GM12875 (cell line): ENCODE measurements at regions not wholly inside any gene's neighbourhood (a gene's known extent, or its start where the extent isn't known, plus 50 kb on each side); places are given as distances from the start of the nearest gene placed in this dataset.
"Not testable (repeated sequence)": the region's sequence is repeated elsewhere in the genome, so short reads cannot be mapped to it uniquely, and the experiment has no call there.

ENCODE experiments used
- H3K4me3 ChIP-seq: one replicate; pipeline ENCODE4 v1.5.1; 2011; ENCODE audit warnings: low read depth, low read length, control low read depth
- CTCF ChIP-seq: IDR thresholded peaks from 2 replicates; pipeline ENCODE4 v1.5.1; 2011; ENCODE audit warnings: low read depth, mild to moderate bottlenecking, control low read depth, inconsistent platforms, low read length, moderate library complexity, borderline replicate concordance; ENCODE audit not compliant: insufficient read depth

DNA sequence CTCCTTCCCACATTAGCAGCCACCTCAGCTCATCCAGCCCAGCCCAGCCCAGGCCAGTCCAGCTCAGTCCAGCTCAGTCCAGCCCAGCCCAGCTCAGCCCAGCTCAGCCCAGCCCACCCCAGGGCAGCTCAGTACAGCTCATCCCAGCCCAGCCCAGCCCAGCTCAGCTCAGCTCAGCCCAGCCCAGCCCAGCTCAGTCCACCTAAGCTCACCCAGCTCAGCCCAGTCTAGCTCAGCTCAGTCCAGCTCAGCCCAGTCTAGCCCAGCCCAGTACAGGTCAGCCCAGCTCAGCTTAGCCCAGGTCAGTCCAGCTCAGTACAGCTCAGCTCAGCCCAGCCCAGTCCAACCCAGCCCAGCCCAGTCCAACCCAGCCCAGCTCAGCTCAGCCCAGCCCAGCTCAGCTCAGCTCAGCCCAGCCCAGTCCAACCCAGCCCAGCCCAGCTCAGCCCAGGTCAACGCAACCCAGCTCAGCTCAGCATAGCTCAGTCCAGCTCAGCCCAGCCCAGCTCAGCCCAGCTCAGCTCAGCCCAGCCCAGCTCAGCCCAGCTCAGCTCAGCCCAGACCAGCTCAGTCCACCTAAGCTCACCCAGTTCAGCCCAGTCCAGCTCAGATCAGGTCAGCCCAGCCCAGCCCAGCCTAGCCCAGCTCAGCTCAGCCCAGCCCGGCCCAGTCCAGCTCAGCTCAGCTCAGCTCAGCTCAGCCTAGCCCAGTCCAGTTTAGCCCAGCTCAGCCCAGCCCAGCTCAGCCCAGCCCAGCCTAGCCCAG lies 63.0 kb downstream of the TMEM121 start:
- no peak overlapping the region for H3K4me3 ChIP-seq
- no peak for TF ChIP-seq CTCF

GRCh38 chr14:105589926-105590185 lies 63.5 kb downstream of the TMEM121 start:
- not testable (repeated sequence) for H3K4me3 ChIP-seq

- no peak for TF ChIP-seq CTCF
Observed at GRCh38 chr14:105591052-105591451, 64.7 kb downstream of the TMEM121 start.

GRCh38 chr14:105591792-105592341 lies 65.5 kb downstream of the TMEM121 start:
- not testable (repeated sequence) for H3K4me3 ChIP-seq

More at GRCh38 chr14:105591052-105591451, 64.7 kb downstream of the TMEM121 start:
- H3K4me3 ChIP-seq, result no peak overlapping the region

- not testable (repeated sequence) for H3K4me3 ChIP-seq
Observed at GRCh38 chr14:105592646-105593045, 66.3 kb downstream of the TMEM121 start.

- not testable (repeated sequence) for H3K4me3 ChIP-seq
Observed at GRCh38 chr14:105595346-105595745, 69.0 kb downstream of the TMEM121 start.

DNA sequence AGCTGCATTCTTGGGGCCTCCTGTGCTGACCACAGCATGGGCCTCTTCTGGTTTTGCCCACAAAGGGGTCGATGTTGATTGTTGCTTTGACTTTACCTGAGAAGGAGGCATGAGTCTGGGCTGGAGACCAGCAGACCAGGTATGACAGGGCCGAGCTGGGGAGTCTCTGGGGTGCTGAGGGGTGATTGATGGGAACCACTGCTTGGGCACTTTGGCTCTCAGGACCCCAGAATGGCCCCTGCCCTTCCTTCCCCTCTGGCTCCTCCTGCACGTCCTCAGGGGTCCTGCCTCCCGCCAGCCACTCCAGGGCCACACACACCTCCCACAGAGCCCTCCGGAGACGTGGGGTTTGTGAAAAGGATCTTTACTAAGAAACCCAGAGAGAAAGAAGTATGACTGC lies 70.0 kb downstream of the TMEM121 start:
- not testable (repeated sequence) for H3K4me3 ChIP-seq

DNA sequence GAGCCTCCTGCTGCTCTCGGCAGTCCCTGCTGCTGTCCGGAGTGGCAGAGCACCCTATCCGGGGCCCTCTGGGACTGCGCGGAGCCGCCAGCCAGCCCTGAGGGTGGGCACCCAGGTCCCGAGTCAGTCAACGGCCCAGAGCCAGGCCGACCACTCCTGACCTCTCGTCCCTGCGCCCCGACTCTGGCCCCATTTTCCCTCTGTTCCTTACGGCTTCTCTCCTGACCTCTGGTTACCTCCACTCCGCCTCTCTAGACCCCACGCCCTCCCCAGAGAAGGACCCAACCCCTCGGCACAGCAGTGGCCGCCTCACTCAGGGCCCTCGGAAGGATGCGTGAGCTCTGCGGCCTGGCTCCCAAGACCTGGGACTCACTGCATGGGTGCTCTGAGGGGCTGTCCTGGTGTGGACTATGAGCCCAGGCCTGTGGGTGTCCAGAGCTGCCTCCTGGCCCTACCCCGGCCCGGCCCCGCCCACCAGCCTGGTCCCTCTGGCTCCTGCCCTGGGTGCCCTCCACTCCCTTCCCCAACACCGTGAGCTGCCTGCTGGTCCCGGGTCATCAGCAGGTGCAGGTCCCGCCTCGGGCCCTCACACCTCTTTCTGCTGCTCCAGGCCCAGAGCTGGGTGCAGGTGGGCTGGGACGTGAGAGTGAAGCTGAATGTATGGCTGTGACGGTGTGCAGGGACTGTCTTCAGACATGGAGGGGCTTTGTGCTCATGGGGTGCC lies 71.8 kb downstream of the TMEM121 start:
- not testable (repeated sequence) for H3K4me3 ChIP-seq

GRCh38 chr14:105598925-105599586 lies 72.7 kb downstream of the TMEM121 start:
- H3K4me3 ChIP-seq, result not testable (repeated sequence)

- H3K4me3 ChIP-seq, result not testable (repeated sequence)
Observed at GRCh38 chr14:105600195-105600938, 74.0 kb downstream of the TMEM121 start.

DNA sequence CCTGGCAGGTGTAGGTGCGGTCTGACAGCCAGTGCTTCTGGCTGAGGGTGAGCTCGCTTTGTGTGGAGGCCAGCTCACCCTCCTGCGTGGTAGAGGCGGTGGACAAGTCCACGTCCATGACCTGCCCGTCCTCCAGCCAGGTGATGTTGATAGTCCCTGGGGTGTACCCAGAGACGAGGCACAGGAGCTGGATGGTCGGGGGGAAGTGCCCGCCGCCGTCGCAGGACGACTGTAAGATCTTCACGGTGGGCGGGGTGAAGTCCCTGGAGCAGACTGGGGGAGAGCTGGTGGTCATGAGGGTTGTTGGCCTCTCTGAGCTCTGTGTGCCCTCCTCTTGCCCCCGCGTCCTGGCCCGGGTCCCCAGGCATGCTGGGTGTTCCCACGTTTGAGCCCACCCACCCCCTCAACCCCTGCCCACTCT lies 74.6 kb downstream of the TMEM121 start:
- no peak for TF ChIP-seq CTCF
- H3K4me3 ChIP-seq, result no peak overlapping the region
